ENCODE measurements at regions not wholly inside any gene's neighbourhood (a gene's known extent, or its start where the extent isn't known, plus 50 kb on each side); places are given as distances from the start of the nearest gene placed in this dataset.

DNA sequence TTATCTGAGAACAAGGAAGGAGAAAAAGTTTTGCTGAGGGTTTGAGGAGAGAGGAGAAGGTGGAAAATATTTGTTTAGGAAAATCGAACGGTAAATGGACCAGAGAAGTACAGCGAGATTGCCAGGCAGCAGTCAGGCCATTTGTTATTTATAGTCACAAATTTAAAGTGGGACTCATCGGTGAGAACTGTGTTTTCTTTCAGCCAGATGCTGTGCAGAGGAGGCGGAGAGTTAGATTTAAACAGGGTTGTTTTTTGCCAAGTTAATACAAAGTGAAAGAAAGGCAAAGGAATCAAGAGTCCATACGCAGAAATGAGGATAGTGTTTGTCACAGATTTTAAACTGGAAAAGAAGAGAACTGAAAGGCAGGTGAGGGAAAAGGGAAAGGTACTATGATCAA lies 200.6 kb upstream of the CNOT2 start:
- TF ChIP-seq CTCF (IDR thresholded peaks at IDR 0.05) (no peak), POLR2A (IDR thresholded peaks at IDR 0.05) (no peak)
